ENCODE measurements at regions not wholly inside any gene's neighbourhood (a gene's known extent, or its start where the extent isn't known, plus 50 kb on each side); places are given as distances from the start of the nearest gene placed in this dataset.

DNA sequence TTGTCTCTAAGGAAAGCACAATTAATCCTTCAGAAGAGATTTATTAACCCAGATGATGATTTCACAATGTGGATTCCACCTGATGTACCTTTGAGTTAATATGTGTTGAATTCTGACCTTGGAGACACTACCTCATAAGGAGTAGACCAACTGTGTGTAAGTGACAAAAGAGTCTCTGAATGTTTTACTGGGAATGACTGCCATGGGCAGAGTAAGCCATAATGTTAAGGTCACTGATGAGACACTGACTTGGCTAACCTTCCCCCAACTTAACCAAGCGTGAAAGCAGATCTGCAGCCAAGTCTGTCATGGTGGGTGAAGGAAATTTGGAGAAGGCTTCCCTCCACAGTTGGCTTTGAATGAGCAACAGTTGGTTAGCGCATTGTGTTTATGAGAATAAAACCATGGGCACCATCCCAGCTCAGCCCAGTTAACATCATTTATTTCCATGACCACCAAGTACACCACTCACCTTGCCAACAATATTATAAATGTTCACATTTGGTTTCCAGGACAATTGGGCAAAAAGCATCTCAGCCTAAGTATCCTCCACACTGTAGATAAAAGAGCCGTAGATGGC is 618.5 kb downstream of the KCNJ2 start:
- no peak for DNase-seq (ENCODE audit: low read depth in 2 of 2)

DNA sequence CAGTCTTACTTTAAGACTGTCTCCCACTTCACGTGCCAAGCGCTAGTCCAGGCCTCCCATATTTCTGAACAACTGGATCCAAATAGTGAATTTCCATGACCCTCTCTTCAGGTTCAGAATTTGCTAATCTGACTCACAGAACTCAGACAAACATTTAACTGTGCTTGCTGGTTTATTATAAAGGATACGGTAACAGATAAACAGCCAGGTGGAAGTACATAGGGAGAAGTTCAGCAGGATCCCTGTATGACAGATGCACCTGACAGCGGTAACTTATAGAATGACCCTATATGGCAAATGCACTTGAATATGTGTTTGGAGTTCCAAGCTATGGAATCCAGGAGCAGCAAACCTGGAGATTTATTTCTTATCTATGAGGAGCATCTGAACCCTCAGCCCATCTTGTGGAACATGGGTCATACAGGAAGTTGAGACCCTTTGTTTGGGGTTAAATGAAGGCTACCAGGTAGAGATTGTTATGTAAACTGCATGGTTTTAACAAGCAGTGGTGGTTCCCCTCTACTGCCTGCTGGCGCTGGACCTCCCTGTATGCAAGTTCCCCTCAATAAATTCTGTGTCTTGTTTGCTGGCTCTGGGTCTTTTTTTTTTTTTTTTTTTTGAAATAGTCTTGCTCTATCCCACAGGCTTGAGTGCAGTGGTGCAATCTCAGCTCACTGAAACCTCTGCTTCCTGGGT is 622.6 kb downstream of the KCNJ2 start:
- DNase-seq (ENCODE audit: low read depth in 2 of 2) = no peak

DNA sequence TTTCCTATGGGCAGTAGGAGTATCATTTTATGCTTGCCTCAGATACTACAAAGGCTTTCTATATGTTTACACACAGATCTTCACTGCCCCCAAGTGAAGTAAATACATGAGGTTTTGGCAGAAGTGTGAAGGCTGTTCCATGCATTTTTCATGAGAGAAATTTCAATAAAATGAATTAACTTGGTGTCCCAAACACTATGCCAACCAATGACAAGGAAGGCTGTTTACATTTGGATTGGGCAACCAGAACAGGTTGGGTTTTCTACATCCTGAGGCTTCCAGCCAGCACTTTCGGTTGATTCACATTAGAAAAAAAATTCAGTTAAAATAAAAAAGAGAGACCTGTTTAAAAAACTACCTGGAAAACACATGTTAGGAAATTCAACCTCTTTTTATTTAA is 625.4 kb downstream of the KCNJ2 start:
- no peak for DNase-seq (ENCODE audit: low read depth in 2 of 2)

DNA sequence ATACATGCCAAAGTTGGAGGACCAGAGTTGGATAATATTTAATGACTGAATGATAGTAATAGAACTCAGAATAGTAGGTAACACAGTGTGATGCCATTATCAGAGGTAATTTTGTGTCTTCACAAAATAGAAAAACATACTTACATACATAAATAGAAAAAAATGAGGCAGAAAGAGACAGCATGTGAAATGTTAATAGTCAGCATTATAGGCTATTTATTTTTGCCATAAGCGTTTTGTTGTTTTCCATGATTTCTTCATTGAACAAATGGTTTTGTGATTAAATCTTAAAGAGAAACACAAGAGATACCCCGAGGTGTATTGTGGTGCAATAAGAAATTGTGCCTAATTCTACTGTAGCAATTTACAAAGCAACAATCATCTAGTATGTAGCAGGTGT is 626.3 kb downstream of the KCNJ2 start:
- DNase-seq (ENCODE audit: low read depth in 2 of 2) = no peak

DNA sequence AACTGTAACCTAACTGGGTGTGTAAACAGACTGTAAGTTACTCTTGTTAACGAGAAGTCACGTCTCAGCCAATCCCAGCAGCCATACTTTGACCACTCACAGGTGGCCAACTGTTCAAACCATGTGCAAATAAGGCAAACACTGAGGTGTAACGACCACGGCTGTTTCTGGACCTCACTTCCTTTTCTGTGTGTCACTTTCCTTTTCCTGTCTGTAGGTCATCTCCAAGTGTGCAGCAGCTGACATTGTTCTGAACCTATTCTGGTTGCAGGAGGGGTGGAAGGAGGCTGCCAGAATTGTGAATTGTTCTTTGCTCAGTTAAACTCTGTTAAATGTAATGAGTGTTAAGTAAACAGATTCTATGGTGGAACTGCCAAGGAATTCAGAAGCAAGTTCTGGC is 627.4 kb downstream of the KCNJ2 start:
- no peak for DNase-seq (ENCODE audit: low read depth in 2 of 2)

DNA sequence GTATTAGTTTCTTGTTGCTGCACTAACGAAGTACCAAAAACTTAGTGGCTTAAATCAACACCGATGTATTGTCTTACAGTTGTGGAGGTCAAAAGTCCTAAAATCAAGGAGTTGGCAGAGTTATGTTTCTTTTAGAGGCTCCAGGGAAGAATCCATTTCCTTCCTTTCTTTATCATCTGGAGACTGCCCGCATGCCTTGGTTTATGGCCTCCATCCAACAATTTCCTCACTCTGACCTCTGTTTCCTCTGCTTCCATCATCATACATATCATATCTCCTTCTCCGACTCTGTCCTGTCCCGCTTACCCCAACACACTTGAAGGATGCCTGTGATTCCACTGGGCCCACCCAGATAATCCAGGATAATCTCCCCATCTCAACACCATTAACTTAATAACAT is 627.8 kb downstream of the KCNJ2 start:
- DNase-seq (ENCODE audit: low read depth in 2 of 2) = no peak

DNA sequence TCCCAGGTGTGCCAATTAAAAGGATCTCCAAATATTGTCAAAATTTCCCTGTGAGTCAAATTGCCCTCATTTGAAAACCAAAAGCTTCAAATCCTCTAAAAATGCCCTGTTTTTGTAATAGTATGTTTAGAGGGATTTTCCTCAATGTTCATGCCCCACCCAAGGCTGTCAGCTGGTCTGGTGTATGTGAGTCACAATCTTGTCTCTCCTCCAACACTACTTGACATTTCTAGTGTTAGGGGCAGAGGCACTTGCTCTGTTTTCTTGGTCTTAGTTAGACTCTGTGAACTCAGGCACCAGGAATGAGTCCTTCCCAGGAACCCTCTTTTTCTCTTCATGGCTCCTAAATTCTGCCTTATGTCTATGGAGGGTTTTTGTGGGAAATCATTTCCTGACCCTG is 634.8 kb downstream of the KCNJ2 start:
- DNase-seq (ENCODE audit: low read depth in 2 of 2) = no peak

DNA sequence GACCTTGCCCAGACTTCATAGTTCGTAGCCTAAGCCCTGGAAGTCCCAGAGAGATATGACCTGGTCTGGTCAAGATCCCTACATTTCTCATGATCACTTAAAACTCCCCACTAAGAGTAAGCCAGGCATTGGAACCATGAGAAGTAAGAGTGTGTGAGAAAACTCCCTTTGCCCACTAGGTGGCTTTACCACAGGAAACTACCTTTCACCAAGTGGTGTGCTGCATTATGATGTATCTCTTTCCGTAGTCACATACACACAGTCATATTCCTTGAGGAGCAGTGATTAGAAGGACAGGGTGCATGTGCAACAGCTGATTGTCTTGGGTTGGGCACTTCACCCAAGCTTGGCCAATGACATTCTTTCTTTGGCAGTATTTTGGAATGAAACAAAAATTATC is 639.3 kb downstream of the KCNJ2 start:
- DNase-seq (ENCODE audit: low read depth in 2 of 2) = no peak

DNA sequence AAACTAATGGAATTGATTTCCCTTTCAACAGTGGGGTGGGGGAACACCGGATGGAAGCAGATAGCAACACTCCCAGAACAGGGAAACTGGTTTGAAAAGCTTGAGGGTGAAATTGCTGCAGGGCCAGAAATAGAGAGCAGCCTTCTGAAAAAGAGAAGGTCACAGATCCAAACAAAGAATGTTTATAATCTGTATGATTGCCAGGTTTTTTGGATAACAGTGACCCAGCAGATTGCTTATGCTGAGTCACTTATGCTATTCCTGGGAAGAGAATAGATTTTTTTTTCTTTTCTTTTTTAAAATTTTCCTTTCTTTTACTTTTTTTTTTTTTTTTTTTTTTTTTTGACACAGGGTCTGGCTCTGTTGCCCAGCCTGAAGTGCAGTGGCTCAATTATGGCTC is 641.3 kb downstream of the KCNJ2 start:
- DNase-seq (ENCODE audit: low read depth in 2 of 2) = no peak

DNA sequence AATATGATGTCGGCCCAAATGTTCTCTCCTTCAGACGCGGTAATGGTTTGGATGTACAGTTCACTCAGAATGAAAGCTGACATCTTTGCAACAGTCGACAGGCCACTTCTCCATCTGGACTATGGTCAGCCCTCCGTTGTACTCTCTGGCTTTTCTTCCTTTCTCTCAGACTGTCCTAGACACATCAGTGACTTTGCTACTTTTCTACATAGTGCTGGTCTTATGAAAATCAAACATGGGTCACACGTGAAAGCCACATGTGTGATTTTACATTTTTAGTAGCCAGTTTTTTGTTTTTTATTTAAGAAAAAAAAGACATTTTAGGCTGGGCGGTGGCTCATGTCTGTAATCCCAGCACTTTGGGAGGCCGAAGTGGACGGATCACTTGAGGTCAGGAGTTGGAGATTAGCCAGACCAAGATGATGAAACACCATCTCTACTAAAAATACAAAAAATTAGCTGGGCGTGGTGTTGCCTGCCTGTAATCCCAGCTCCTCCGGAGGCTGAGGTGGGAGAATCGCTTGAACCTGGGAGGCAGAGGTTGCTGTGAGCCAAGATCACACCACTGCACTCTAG is 644.1 kb downstream of the KCNJ2 start:
- DNase-seq (ENCODE audit: low read depth in 2 of 2) = no peak

DNA sequence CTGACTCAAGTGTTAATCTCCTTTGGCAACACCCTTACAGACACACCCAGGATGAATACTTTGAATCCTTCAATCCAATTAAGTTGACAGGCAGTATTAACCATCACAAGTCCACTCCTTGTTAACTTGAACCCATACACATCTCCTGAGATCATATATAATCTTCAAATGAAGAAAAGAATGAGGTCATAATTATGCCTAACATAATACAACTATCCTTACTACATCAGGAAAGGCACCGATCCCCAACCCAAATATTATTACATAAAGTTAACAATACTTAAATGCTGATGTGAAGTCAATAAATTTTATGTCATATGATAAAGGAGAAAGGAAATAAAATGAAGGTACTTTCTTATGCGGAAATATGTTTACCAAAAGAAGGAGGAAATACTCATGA is 649.9 kb downstream of the KCNJ2 start:
- no peak for DNase-seq (ENCODE audit: low read depth in 2 of 2)

DNA sequence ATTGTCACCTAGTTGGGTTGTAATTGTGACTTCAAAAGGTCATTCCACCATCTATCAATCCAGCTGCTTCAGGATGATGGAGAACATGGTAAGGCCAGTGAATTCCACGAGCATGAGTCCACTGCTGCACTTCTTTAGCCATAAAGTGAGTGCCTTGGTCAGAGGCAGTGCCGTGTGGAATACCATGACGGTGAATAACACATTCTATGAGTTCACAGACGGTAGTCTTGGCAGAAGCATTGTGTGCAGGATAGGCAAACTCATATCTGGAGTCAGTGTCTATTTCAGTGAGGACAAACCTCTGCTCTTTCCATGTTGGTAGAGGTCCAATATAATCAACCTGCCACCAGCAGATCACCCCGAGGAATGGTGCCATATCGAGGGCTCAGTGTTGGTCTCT is 650.9 kb downstream of the KCNJ2 start:
- DNase-seq (ENCODE audit: low read depth in 2 of 2) = no peak

DNA sequence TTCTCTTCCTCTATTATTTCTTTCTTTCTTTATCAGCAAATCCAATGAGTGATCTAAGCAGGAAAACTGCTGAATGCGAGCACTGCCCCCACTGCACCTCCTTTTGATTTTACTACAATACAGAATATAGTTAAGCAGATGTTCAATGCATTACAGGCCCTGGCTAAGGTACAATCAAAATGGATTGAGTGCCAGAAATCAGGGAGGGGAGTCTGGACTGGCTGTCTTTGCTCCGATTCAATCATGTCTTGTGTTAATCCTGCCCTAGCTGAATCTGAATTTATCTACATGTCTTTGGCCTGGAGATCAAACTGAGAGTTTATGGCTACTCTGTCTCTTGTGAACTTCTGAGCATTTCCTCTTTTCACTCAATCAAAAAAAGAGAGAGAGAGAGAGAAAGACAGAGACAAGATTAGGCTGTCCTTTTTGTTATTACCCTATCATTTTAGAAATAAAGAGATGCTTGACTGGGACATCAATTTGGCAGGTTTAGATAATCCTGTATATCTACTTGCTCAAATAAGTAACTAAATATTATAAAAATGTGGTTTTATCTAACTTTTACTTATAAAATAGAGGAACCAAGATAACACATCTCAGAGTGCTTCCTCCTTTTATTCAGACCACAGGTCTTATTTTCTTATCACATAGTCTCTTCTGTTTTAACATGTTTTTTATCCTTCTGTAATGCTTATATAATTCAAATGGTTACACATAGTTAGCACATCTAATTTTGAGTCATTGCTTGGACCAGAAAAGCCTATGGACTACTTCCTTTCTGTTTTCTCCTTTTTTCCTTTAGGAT is 656.2 kb downstream of the KCNJ2 start:
- DNase-seq (ENCODE audit: low read depth in 2 of 2) = no peak

DNA sequence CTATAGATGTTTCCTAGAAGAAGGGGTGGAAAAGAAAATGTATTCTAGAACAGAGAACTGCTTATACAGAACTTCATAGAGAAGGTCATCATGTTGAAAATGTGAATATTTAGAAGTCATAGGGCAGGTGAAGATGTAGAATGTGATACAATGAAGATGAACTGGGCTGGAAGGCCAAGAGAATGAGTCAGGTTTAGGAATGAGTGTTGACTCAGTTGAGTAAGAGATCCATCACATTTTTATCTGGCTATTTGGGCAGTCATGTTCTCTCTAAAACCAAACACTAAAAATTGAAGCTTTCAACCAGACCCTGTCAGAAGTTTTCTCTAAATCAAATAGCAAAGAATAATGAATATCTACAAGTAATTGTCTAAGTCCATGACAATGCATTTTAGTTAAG is 660.5 kb downstream of the KCNJ2 start:
- DNase-seq (ENCODE audit: low read depth in 2 of 2) = no peak

DNA sequence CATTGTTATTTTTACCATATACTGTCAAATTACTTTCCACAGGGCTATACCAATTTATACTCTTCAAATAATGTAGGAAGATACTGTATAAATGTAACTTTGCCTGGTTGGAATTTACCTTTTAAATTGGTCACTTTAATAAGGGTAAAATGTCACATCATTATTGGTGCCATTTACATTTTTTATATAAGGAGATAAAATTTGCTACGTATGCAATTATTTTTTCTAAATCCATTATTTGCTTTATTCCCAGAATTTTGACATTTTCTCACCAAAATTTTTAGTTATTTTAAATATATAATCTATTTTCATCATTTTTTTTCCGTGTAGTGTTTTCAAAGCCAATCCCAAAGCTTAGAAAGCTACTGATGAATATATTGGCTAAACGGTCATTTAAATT is 664.7 kb downstream of the KCNJ2 start:
- DNase-seq (ENCODE audit: low read depth in 2 of 2) = no peak

DNA sequence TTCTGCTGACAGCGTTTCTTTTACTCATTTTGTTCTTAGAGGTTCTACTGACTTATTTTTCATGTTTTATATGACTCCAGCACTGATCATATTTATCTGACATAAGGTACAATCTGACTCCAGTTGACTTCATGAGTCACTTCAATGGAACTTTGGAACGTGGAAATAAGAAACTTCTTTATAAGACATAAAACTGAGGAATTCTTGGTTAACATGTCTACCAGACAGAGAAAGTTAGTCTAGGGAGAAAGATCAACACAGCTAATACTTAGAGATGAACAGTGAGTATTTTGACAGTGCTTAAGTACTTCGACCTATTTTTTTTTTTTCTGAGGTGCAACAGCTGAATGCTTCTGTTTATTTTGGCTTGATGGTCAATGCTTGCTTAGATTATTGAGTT is 679.5 kb downstream of the KCNJ2 start:
- no peak for DNase-seq (ENCODE audit: low read depth in 2 of 2)

DNA sequence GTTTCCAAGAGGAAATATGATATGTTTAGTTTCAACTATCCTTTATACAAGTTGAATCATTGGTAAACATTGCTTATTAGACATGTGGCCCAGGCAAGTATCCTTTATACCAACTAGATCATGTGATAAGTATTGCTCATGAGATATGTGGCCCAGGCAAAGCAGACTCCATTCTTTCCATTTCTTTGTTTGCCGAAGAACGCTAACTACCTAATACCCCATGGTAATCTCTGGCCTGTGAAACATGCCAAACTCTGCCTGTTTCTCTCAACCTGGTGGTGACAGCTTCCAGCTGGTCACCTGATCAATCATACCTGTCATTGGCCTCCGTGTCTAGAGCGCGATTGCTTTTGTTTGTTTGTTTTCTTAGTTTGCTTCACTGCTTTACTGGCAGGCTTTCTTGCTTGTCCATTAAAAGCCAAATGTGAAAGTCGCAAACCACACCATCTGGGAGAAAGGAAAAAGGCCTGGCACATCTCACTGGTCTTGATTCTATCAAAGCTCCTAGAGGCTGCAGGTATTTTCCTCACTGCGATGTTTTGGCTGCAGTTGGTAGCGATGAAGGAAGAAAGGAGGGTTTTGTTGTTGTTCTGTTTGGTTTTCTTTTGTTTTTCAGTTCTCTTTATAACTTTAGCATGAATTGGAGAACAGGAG is 686.2 kb downstream of the KCNJ2 start:
- DNase-seq (ENCODE audit: low read depth in 2 of 2) = no peak

DNA sequence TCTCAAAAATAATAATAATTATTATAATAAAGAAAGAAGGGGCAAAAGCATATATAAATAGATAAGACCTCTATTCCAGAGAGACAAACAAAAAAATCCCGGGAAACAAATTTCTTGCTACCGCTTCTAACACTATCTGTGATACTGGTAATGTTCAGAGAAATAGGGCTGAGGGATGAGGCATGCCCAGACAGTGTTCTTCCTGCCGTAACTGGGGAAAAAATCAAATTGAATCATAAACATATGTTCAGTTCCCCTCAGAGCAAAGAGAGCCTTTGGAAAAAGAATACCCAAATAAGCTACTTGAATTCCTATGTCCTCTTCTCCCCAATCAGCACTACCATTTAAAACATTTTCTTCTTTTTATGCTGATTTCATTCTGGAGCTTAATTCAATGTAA is 688.0 kb downstream of the KCNJ2 start:
- no peak for DNase-seq (ENCODE audit: low read depth in 2 of 2)

DNA sequence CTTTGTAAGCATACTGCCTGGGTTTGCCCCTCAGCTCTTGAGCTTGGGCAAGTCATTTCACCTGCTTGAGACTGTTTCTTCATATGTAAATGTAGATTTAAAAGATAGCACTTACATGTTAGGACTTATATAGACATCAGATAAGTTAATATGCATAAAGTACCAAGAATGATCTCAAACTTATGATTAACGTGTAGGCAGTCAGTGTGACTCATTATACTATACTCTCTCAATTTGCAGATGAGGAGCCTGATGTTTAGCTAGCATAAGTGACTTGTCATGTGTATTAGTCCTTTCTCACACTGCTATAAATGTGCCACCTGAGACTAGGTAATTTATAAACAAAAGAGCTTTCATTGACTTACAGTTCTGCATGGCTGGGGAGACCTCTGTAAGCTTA is 690.5 kb downstream of the KCNJ2 start:
- no peak for DNase-seq (ENCODE audit: low read depth in 2 of 2)

DNA sequence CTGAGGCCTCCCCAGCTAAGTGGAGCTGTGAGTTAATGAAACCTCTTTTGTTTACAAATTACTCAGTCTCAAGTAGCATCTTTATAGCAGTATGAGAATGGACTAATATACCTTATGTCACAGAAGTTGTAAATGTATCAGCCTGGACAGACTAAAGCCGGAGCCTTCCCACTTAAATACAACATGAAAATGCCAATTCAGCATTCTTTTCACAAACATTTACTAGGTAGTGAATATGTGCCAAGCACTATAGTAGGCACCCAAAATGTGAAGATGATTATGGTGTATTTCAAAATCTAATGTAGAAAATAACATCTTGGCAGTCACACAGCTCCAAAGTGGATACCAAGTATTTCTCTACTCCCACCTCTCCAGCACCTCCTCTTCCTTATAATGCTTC is 693.0 kb downstream of the KCNJ2 start:
- DNase-seq (ENCODE audit: low read depth in 2 of 2) = no peak

DNA sequence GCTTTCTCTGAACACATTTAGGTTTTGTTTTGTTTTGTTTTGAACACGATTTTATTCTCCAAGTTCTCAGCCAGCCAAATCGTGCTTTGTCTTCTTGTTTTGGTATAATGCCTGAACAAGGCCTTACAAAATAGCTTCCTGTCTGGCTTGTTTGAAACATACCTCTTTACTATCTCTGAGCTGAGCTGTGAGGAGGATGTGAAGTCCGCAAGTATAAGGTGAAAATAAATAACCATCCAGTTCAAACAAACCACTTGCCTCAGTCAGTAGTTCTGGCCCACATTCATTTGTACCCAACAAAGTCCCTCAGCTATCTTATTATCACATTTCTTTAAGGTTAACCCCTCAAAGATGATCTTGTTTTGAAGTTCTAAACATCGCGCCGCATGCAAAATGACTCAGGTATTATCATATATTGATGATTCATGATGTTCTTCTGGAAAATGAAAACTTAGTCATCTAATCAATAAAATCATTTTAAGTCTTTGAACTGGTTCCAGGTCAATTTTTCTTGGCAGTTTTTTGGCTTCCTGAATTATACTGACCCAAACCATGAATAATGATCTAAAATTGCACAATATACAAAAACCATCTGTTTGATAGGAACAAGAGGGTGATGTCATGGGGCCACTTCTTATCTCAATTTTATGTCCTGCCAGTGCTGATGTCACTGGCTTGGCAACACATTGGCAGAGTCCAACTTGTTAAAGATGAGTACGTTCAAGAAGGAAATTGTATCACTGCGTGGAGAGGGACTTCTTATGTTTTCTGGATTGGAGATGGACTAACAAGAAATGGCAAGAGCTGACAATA is 694.3 kb downstream of the KCNJ2 start:
- no peak for DNase-seq (ENCODE audit: low read depth in 2 of 2)

Data from stimulated activated CD8-positive, alpha-beta memory T cell treated with anti-CD3 and anti-CD28 coated beads, Interleukin-15, amount 100 ng/mL, for 48 hours (primary cell).